ENCODE measurements at regions not wholly inside any gene's neighbourhood (a gene's known extent, or its start where the extent isn't known, plus 50 kb on each side); places are given as distances from the start of the nearest gene placed in this dataset.

GRCh38 chr3:75272691-75273090 lies 391.4 kb upstream of the FRG2C start:
- TF ChIP-seq CTCF (IDR thresholded peaks at IDR 0.05) = no peak
- no peak for TF ChIP-seq POLR2A (IDR thresholded peaks at IDR 0.05)
- TF ChIP-seq EP300 (IDR thresholded peaks at IDR 0.05) = no peak
